ENCODE measurements at regions not wholly inside any gene's neighbourhood (a gene's known extent, or its start where the extent isn't known, plus 50 kb on each side); places are given as distances from the start of the nearest gene placed in this dataset.

DNA sequence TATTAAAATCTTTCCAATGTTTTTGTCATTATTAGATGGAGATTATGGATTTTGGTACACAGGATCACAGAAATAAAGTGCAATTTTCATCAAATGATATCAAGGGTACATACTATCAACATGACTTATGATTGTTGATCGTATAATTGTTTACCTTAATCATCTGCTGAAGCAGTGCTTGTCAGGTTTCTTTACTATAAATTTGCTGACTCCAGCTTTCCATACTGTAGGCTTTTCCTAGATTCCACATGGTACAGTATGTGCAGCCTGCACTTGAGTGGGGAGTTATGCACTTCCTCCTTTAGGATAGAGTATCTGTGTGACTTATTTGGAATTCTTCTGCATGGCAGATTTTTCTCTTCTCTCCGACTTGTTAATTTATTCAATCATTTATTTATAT is 187.6 kb upstream of the DPP10 start:
- CTCF ChIA-PET: no interaction called here
- POLR2A ChIA-PET: no interaction called here
- H3K4me3 ChIP-seq (ENCODE audit: low read depth, low read length): no peak overlapping the region
- H3K36me3 ChIP-seq (ENCODE audit: control insufficient read depth, insufficient read depth, low read length): no peaks in the 10 kb centered on the region
- TF ChIP-seq, protein P1, sequence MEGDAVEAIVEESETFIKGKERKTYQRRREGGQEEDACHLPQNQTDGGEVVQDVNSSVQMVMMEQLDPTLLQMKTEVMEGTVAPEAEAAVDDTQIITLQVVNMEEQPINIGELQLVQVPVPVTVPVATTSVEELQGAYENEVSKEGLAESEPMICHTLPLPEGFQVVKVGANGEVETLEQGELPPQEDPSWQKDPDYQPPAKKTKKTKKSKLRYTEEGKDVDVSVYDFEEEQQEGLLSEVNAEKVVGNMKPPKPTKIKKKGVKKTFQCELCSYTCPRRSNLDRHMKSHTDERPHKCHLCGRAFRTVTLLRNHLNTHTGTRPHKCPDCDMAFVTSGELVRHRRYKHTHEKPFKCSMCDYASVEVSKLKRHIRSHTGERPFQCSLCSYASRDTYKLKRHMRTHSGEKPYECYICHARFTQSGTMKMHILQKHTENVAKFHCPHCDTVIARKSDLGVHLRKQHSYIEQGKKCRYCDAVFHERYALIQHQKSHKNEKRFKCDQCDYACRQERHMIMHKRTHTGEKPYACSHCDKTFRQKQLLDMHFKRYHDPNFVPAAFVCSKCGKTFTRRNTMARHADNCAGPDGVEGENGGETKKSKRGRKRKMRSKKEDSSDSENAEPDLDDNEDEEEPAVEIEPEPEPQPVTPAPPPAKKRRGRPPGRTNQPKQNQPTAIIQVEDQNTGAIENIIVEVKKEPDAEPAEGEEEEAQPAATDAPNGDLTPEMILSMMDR (IDR thresholded peaks at IDR 0.05; ENCODE audit: insufficient read depth, low read depth, low read length): no peak
- DNase-seq (ENCODE audit: low read depth): no peak
- no peaks in the 10 kb centered on the region for H3K27me3 ChIP-seq (ENCODE audit: control insufficient read depth, insufficient read depth, low read length)

DNA sequence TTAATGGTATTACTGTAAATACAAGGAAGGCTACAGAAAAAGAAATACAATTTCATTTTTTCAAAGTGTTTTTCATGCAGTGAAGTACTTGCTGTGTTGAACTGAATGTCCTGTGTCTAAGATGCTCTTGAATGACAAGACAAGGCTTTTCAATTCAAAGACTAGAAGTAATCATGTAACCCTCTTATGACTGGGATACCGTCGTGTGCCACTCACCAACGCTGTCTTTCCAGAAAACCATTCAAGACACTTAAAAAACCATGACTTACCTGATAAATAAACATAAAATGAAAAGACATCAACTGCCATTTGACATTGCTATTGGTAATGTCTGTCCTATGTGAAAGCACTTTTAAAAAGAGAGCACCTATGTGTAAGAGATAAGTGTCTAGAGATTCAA is 183.1 kb upstream of the DPP10 start:
- POLR2A ChIA-PET: no interaction called here
- H3K27me3 ChIP-seq (ENCODE audit: control insufficient read depth, insufficient read depth, low read length): no peaks in the 10 kb centered on the region
- no peak for DNase-seq (ENCODE audit: low read depth)
- H3K36me3 ChIP-seq (ENCODE audit: control insufficient read depth, insufficient read depth, low read length): no peaks in the 10 kb centered on the region
- H3K4me3 ChIP-seq (ENCODE audit: low read depth, low read length): no peak overlapping the region
- TF ChIP-seq, protein P1 (IDR thresholded peaks at IDR 0.05; ENCODE audit: insufficient read depth, low read depth, low read length): no peak
- CTCF ChIA-PET: no interaction called here

DNA sequence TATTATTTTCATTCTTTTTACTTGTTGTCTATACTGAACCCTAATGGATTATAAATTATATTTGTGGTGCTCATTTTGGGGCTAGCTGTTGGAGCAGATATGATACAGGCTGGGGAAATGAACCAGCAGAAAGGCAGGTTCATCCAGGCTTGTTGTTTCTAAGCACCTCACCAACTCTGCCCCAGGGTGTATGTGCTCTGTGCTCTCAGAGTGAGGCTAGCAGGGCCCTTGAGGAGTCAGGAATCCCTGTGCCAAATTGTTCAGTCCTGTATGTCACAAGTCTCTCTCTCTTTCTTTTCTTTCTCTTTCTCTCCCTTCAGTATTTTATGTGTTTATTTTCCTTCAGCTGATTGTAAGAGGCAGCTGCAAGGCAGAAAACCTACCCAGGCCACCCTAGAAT is 181.1 kb upstream of the DPP10 start:
- H3K27me3 ChIP-seq (ENCODE audit: control insufficient read depth, insufficient read depth, low read length): no peaks in the 10 kb centered on the region
- POLR2A ChIA-PET: no interaction called here
- DNase-seq (ENCODE audit: low read depth): no peak

DNA sequence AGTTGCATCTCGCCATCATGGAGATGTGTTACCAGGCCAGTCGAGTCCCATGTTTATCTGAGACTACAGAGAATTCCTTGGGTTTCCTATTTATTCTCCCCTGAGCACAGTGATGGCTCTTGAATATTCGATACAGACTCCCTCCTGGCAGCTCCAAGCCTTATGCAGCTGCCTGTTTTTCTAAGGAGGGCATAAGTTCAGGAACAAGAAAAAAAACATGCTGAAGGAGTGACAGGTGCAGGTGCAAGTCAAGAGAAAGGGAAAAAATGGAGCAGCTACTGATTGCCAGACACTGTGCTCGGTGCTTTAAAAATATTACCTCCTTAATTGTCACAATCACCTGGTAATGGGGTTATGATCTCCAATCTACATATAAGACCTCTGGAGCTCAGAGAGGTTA is 177.2 kb upstream of the DPP10 start:
- ChIA-PET CTCF (no interaction called here), POLR2A (no interaction called here)
- H3K36me3 ChIP-seq (ENCODE audit: control insufficient read depth, insufficient read depth, low read length): no peaks in the 10 kb centered on the region
- no peak for DNase-seq (ENCODE audit: low read depth)
- no peaks in the 10 kb centered on the region for H3K27me3 ChIP-seq (ENCODE audit: control insufficient read depth, insufficient read depth, low read length)
- TF ChIP-seq, protein P1 (IDR thresholded peaks at IDR 0.05; ENCODE audit: insufficient read depth, low read depth, low read length): no peak
- no peak overlapping the region for H3K4me3 ChIP-seq (ENCODE audit: low read depth, low read length)

More for the DNA sequence above, 181.1 kb upstream of the DPP10 start:
- H3K36me3 ChIP-seq (ENCODE audit: control insufficient read depth, insufficient read depth, low read length): no peaks in the 10 kb centered on the region
- CTCF ChIA-PET: no interaction called here
- H3K4me3 ChIP-seq (ENCODE audit: low read depth, low read length): no peak overlapping the region
- TF ChIP-seq, protein P1 (IDR thresholded peaks at IDR 0.05; ENCODE audit: insufficient read depth, low read depth, low read length): no peak

DNA sequence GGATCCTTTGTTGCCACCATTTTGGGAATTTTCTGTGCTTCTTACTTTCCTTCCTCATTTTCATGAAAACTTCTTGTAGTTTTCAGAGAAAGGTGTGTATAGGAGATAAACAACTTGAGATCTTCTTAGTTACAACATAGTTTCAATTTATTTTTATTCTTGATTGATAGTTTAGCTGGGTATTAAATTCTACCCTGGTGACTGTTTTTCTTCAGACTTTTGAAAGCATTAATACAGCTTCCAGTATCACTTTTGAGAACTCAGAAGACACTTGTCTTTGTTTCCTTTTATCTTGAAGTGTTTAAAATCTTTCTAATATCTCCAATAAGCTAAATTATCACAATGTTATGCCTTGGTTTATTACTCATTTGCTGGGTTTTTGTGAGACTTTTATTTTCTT is 167.5 kb upstream of the DPP10 start:
- POLR2A ChIA-PET: no interaction called here
- no peak for DNase-seq (ENCODE audit: low read depth)
- TF ChIP-seq, protein P1 (IDR thresholded peaks at IDR 0.05; ENCODE audit: insufficient read depth, low read depth, low read length): no peak
- H3K36me3 ChIP-seq (ENCODE audit: control insufficient read depth, insufficient read depth, low read length): no peaks in the 10 kb centered on the region
- no peak overlapping the region for H3K4me3 ChIP-seq (ENCODE audit: low read depth, low read length)
- H3K27me3 ChIP-seq (ENCODE audit: control insufficient read depth, insufficient read depth, low read length): no peaks in the 10 kb centered on the region
- CTCF ChIA-PET: no interaction called here
